Stimulated activated CD8-positive, alpha-beta memory T cell treated with anti-CD3 and anti-CD28 coated beads, Interleukin-12 subunit alpha, Interleukin-12 subunit beta, amount 100 ng/mL, for 24 hours (primary cell): ENCODE measurements at regions not wholly inside any gene's neighbourhood (a gene's known extent, or its start where the extent isn't known, plus 50 kb on each side); places are given as distances from the start of the nearest gene placed in this dataset.
A peak's percentile ranks its signal among the peaks of the same experiment; 100 is the strongest.
"Not testable (repeated sequence)": the region's sequence is repeated elsewhere in the genome, so short reads cannot be mapped to it uniquely, and the experiment has no call there.

ENCODE experiments used
- DNase-seq: peaks from one replicate; pipeline ENCODE4 v3.0.0-alpha.2; 2020; ENCODE audit errors: extremely low read depth

DNA sequence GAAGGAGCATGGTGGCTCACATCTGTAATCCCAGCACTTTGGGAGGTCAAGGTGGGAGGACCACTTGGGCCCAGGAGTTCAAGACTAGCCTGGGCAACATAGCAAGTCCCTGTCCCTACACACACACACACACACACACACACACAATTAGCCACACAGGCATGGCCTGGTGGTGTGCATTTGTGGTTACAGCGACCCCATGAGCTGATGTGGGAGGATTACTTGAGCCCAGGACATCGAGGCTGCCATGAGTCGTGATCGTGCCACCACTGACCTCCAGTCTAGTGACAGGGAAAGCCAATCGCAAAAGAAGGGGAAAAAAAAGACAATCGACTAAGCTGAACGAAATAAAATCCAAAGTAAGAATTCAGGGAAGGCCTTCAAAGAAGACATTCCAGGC lies 67.9 kb downstream of the TBX3 start:
- no peak for DNase-seq

DNA sequence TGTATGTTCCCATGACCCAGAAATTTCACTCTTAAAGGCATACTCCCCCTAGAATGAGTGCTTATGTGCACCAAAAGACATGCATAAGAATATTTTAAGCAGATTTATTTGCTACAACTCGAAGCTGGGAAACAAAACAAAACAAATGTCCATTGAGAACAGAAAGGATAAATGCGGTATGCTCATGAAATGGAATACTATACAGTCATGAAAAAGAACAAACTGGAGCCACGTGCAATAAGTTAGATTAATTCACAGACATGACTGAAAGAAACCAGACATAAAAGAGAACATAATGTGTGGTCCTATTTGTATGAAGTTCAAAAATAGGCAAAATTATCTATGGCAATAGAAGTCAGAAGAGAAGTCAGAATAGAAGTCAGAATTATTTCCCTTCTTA lies 69.9 kb downstream of the TBX3 start:
- DNase-seq = no peak

DNA sequence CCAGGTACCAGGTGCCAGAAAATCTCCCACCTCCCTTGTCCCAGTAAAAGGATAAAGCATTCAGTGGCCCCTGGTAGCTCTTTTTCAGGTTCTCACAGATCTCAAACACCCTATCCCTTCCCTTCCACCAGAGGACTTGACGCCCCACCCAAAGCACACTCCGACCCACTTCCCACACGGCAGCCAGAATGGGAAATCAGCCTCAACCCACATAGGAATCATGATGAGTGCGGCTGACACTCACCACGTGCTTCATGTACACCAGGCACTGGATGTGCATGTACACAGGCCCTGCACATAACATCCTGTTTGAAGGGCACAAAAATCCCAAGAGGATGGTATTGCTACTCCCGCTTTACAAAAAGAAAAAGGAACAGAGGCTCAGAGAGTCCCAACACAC lies 71.9 kb downstream of the TBX3 start:
- DNase-seq = no peak

DNA sequence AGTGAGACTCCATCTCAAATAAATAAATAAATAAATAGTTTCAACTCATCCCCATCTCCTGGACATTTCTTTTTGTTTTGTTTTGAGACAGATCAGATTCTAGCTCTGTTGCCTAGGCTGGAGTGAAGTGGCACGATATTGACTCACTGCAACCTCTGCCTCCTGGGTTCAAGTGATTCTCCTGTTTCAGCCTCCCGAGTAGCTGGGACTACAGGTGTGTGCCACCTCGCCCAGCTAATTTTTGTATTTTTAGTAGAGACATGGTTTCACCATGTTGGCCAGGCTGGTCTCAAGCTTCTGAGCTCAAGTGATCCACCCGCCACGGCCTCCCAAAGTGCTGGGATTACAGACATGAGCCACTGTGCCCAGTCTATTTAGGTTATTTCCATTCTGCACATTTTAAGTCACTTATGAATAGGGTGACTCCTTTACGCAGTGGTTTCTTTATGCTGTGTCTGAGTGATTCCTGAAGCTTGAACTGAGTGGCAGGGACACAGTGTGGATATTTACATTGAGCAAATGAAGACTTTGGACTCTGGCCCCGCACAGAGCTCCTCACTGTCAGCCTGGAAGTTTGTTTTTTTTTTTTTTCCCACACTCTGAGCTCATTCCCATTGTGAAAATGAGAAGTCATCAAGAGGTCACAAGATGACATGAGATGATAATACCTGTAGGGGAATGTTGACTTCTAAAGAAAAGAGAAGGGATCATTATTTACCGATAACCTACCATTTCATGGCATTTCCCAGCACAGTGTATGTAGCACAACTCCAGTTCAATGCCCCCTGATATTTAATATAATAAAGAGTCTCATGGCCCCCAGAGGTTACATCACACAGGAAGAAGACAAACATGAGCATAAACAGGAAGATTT lies 72.6 kb downstream of the TBX3 start:
- no peak for DNase-seq

DNA sequence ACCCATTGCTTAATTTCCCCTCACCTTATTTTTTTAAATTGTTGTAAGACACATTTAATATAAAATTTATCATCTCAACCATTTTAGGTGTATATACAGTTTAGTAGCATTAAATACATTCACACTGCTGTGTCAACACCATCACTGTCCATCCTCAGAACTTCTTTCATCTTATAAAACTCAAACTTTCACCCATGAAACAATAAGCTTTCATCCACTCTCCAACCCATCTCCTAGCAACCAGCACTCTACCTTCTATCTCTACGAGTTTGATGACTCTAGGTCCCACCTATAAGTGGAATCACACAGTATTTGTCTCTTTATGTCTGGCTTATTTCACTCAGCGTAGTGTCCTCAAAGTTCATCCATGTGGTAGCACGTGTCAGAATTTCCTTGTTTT lies 75.5 kb downstream of the TBX3 start:
- DNase-seq = no peak

DNA sequence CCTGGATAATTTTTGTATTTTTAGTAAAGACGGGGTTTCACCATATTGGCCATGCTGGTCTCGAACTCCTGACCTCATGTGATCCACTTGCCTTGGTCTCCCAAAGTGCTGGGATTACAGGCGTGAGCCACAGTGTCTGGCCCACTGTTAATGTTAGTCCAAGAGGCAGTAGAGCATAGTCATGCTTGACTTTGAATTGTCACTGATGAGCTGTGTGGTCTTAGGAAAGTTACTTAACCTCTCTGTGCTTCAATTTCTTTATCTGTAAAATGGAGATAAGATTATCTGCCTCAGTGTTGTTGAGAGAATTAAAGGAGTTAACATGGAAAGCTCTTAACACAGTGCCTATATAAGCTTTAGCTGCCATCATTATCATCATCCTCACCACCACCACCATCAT lies 78.1 kb downstream of the TBX3 start:
- no peak for DNase-seq

DNA sequence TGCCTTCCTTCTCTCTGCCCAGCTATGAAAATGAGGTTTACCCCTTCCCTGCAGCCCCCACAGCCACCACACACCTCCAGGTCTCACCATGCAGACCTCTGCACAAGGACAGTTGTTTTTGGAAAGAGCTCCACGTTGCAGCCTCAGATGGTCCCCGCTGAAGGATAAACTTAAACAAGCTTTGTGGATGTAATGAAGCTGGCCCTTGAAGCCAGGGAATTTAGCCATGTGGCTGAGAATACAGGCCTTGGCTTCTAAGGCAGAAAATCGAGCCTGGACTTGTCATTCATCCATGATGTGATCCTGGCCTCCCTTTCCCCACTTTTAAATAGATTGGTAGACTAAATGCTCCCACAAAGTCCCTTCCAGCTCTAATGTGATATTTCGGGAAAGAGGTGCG lies 79.4 kb downstream of the TBX3 start:
- no peak for DNase-seq

DNA sequence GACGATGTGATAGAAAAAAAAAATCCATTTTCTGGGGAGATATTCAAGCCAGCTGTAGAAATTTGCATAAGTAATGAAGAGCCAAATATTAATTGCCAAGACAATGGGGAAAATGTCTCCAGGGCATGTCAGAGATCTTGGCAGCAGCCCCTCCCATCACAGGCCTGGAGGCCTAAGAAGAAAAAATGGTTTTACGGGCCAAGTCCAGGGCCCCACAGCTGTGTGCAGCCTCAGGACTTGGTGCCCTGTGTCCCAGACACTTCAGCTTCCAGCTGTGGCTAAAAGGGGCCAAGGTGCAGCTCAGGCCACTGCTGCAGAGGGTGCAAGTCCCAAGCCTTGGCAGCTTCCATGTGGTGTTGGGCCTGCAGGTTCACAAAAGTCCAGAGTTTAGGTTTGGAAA lies 83.4 kb downstream of the TBX3 start:
- not testable (repeated sequence) for DNase-seq

DNA sequence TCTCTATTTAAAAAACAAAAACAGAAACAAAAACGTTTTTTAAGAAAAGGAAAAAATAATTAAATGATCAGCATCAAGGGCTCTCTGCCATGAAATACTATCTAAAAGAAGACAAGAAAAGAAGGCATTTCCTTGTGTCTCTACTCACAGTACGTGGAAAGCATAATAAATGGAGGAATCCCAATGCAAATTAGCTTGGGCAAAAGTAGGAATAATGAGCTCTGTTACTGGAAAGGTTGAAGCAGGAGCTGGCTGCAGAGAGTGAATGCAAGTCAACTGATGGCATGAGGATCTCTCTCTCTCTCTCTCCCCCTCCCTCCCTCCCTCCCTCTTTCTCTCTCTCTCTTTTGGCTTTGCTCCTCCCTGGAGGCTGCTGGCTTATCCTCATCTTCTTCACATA lies 85.9 kb downstream of the TBX3 start:
- DNase-seq = no peak

DNA sequence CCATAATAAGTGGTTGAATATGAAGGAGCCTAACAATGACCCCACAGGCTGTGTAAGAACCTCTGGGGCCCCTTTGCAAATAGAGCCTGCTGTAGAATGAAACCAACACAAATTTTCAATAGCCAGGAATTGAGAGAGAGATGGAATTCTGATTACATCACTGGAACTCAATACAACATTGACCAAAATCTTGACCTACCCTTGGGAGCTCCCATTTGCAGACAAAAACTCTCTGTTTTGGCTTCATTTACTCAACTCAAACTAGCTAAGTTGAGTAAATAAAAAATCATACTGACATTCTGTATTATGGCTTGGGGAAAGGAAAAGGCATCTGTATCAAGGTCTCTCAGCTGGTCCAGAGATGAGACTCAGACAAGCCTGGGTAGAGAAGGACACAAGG lies 91.0 kb downstream of the TBX3 start:
- DNase-seq = no peak

DNA sequence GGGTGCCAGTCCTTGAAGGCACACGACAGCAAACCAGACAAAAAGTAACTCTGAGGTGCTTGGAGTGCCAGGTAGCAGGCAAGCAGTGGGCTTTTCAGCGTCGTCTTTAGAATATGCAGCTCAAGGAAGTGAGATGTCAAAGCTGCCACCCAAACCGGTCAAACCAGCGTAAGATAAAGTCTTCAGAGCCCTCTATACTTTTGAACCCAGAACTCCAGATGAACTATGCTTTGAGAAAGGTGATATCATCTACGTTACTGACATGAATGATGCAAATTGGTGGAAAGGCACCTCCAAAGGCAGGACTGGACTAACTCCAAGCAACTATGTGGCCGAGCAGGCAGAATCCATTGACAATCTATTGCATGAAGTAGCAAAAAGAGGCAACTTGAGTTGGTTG lies 95.9 kb downstream of the TBX3 start:
- DNase-seq = no peak

DNA sequence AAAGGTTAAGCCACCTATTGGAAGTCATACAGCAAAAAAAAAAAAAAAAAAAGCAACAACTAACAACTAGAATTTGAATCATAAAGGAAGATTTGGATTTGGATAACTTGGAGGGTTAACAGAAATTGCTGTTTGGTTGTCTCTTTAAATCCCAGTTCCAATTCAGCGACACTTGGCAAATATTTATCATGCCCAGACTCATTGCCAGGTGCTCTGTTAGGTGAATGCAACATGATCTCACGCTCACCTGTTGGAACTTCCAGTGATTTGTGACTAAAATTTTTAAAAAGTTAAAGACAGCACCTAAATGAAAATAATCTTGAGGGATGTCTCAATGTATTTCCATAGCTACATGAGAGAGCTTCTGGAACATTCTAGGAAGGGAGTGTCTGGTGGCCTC lies 103.7 kb downstream of the TBX3 start:
- DNase-seq = no peak

DNA sequence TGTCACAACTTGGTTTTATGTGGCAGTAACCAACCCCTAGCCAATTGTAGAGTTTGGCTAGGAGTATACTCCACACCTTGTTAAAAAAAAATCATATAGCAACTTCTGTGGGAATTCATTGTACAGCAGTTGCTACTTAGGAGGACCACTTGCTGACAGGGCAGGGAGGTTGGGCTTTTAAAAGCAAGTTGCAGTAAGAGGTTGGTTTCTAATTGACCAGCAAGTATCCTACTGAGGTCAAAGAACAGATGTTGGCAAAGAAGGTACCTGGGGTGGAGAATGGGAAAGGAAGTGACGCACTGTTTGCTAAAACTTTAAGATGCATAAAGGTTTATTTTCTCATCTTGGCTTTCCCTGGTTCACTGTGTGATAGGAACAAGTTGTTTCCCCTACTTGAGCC lies 104.6 kb downstream of the TBX3 start:
- DNase-seq = no peak

DNA sequence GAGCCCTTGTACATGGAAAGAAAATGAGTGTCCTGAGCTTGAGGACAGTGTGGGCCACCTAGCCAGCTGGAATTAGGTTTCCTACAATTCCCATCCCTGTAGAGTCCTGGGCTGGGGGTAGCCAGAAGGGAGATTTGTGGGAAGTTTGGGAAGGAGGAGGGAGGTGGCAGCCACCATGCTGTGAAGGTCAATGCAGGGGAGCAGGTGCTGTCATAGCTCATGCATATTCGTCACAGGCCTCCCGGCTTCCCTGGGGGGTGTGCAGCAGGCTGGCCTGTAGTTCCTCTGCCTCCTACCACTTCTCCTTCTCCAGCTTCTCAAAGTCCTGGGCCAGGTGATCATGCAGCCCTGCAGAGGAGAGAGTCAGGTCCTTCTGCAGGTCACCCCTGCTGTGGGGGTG lies 121.3 kb downstream of the TBX3 start:
- no peak for DNase-seq

DNA sequence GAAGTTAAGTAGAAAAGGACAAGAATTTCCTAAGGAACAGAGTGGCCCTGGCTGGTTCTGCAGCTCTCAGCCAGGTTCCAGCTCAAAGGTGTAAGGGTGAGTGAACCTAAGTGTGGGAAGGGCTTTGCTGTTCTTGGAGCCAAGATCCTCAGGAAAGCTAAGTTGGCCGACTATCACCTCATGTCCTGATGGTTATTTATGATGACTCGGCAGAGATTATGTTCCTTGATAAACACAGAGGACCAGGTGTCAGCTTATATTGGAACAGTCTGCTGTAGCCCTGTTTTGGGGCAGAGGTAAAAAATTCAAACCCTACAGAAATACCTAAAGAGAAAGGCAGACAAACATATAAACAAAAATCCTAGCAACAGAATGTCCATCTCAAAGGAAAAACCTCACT lies 128.5 kb downstream of the TBX3 start:
- no peak for DNase-seq

DNA sequence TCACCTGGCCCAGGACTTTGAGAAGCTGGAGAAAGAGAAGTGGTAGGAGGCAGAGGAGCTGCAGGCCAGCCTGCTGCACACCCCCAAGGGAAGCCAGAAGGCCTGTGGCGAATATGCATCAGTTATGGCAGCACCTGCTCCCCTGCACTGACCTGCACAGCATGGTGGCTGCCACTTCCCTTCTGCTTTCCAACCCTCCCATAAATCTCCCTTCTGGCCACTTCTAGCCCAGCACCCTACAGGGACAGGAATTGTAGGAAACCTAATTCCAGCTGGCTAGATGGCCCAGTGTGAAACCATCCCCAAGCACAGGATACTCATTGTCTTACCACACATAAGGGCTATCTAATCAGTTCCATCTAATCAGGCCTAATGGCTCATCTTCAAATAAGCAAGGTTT lies 136.3 kb downstream of the TBX3 start:
- no peak for DNase-seq

DNA sequence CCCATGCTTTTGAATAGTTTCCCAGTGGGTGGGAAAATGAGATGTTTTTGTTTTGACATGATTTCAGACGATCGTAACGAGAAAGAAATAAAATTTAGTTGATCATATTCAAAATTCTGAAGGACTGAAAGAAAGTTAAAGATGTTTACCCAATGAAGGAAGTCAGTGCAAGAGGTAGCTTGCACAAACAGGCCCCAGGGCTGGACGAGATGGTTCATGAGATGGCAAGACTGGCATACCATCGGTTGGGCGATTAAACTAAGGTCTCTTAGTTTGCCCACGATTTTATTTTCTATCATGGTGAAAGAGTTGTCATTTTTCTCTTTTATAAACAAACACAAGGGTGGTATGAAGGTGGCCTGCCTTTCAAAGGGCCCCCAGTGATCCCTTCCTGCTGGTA lies 124.5 kb upstream of the TBX5 start:
- no peak for DNase-seq

DNA sequence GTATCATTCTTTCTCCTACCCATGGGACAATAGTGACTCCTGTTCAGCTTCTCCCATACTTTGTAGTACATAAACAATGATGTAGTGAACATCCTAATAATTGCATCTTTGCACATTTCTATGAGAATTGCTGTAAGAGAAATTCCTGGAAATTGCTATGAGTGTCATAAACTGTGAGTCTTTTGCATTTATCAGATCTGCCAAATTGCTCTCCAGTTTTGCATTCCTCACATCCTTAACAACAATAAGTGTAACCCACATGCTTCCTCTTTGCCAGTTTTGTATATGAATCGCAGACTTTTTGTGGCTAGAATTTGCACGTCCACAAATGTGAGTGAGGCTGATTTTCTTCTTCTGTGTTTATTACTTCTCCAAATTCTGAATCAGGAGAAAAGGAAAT lies 124.0 kb upstream of the TBX5 start:
- DNase-seq = no peak

DNA sequence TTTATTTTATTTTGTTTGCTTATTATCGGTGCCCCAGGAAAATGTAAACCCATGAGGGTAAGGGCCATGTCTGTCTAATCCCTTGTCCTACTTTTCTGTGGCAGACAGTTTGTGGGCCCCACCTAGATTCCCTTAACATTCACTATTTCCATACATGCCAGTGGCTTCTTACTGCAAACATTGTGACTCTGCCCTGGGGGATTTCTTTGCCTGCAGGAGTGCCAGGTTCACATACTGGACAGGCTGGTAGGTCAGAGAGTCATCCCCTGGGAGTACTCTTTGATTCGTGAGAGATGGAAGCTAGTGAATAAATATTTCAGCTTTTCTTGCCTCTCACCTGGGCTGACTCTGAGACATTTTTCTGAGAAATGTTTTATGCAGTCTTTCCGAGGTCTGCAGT lies 122.8 kb upstream of the TBX5 start:
- no peak for DNase-seq

DNA sequence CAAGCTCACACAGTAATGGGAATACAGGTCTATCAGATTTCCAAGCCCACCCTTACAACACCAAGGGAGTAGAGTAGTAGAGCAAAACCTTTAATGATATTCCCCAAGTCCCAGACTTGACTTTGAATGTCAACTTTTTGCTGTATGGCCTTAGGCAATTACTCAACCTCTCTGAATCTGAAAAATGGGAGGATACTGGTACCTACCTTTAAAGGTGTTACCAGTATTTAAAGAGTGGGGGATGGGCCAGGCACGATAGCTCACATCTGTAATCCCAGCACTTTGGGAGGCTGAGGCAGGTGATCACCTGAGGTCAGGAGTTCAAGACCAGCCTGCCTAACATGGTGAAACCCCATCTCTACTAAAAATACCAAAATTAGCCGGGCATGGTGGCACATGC lies 115.2 kb upstream of the TBX5 start:
- DNase-seq = not testable (repeated sequence)

DNA sequence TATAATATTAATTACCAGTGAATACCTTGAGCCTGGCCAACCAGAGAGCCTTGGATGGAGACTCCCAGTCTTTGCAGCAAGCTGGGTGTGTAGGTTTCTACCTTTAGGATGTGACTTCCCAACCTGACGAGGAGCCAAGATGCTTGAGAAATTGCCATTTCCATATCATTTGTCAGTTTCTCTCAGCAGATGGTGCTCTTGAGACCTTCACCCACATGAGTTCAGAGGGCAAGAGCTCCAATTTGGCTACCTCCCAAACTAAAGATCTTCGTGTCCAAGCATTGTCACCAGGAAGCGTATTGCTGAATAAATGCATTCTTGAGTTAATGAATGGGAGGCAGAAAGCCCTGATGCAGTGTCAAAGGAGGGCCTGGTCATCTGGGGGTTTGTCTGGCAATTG lies 106.4 kb upstream of the TBX5 start:
- no peak for DNase-seq

DNA sequence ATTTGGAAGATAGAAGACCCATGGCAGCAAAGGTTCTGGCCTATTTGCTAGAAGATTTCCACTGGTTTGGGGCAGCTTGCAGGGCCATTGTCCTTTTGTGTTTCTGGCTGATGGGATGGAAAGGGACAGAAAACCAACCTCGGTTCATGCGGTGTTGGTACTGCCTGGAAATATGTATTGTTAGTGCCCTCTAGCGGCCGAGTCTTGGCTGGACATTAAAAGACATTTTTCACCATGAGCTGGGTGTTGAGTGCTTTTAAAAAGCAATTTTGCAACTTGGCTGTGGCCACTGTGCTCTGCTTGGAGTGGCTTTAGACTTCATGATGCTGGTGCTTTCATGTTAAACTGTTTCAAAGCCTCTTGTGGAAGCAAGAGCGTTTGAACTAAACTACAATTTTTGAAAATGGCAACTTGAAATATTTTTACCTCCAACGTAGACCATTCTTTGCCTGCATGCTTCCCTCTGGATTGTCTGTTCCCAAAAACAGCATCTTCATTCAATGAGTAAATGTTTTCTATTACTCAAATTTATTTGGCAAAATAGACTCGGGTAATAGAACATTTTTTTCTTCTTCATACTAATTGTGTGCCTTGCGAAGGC lies 102.7 kb upstream of the TBX5 start:
- DNase-seq = peak; percentile 15

DNA sequence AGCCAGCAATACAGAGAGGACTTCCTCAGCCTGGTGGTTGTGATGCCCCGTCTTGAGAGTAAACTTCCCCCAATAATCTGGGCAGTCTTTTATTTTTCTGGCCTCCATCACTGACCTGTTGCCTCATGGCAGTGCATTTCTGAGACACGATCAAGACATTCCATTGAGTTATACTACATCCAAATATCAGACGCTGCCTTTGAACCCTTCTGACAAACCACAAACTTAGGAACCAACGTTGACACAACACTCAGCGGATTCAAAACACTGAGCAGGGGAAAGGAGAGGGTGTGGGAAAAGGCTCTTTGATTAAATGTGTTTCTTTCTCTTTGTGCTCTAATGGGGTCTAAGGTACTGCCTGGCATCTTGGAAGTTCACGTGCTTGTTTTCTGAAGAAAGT lies 100.7 kb upstream of the TBX5 start:
- no peak for DNase-seq

DNA sequence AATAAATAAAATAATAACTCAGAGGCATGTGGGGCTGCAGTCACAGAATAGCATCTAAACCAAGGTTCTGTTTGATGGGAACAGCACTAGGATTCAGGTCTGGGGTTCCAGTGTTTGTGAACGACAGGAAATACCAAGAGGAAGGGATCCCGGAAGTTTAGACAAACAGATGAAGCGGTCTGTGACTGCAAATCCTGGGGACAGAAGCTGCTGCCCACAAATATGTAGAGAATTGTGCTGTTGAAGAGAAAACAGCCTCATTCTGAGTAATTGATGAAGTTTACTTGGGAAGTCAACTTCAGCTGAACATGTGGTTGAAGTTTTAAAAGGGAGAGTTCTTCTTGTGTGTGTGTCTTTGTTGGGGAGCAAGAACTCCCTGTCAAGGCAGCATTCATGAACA lies 98.4 kb upstream of the TBX5 start:
- DNase-seq = no peak
